Renal pelvis (tissue), 1 donor: ENCODE measurements at regions not wholly inside any gene's neighbourhood (a gene's known extent, or its start where the extent isn't known, plus 50 kb on each side); places are given as distances from the start of the nearest gene placed in this dataset.

Experiments
- DNase-seq: peaks from one replicate; pipeline ENCODE4 v3.0.0-alpha.2; 2013

- DNase-seq: no peak
These were observed 127.6 kb downstream of the DNAJB9 start for GRCh38 chr7:108697254-108697653.

- no peak for DNase-seq
These were observed 141.9 kb downstream of the DNAJB9 start for GRCh38 chr7:108711611-108712010.

GRCh38 chr7:108716783-108717182, 147.1 kb downstream of the DNAJB9 start:
- no peak for DNase-seq

GRCh38 chr7:108717781-108718180, 148.1 kb downstream of the DNAJB9 start:
- DNase-seq: no peak

GRCh38 chr7:108719631-108720030, 150.0 kb downstream of the DNAJB9 start:
- DNase-seq: no peak

- DNase-seq: no peak
These were observed 152.9 kb downstream of the DNAJB9 start for GRCh38 chr7:108722561-108722960.

- DNase-seq: no peak
These were observed 153.7 kb downstream of the DNAJB9 start for GRCh38 chr7:108723381-108723814.

- DNase-seq: no peak
These were observed 154.8 kb downstream of the DNAJB9 start for GRCh38 chr7:108724251-108725100.

GRCh38 chr7:108735814-108736213, 166.1 kb downstream of the DNAJB9 start:
- DNase-seq: no peak

GRCh38 chr7:108736221-108736891, 166.7 kb downstream of the DNAJB9 start:
- DNase-seq: no peak

GRCh38 chr7:108770981-108771745, 201.5 kb downstream of the DNAJB9 start:
- no peak for DNase-seq

- DNase-seq: no peak
These were observed 202.2 kb downstream of the DNAJB9 start for GRCh38 chr7:108771853-108772252.

- DNase-seq: no peak
These were observed 208.3 kb downstream of the DNAJB9 start for GRCh38 chr7:108777966-108778365.

- DNase-seq: no peak
These were observed 219.8 kb downstream of the DNAJB9 start for GRCh38 chr7:108789451-108789850.

GRCh38 chr7:108794466-108794865, 224.8 kb downstream of the DNAJB9 start:
- no peak for DNase-seq

GRCh38 chr7:108802650-108803049, 233.0 kb downstream of the DNAJB9 start:
- no peak for DNase-seq

GRCh38 chr7:108805808-108806397, 236.2 kb downstream of the DNAJB9 start:
- no peak for DNase-seq

GRCh38 chr7:108808549-108809266, 239.0 kb downstream of the DNAJB9 start:
- no peak for DNase-seq

- no peak for DNase-seq
These were observed 239.7 kb downstream of the DNAJB9 start for GRCh38 chr7:108809356-108809755.

GRCh38 chr7:108810756-108811385, 241.2 kb downstream of the DNAJB9 start:
- no peak for DNase-seq
